H1 (cell line): ENCODE measurements at regions not wholly inside any gene's neighbourhood (a gene's known extent, or its start where the extent isn't known, plus 50 kb on each side); places are given as distances from the start of the nearest gene placed in this dataset.

ENCODE experiments used
- CTCF ChIA-PET: fragments of 300-600 bp; sonication (Branson Sonifier 250); formaldehyde crosslinking; loops from one replicate; lab custom pipeline; 2021; ENCODE audit not compliant: partially characterized antibody; lab: Charles Lee
- POLR2A ChIA-PET: fragments of 300-600 bp; sonication (Branson Sonifier 250); formaldehyde crosslinking; loops from one replicate; lab custom pipeline; 2021; ENCODE audit warnings: inconsistent platforms; ENCODE audit not compliant: partially characterized antibody; lab: Charles Lee
- DNase-seq, 2 experiments: peaks; one replicate each; pipeline versions ENCODE4 v3.0.0 to v3.0.0-alpha.2; 2010 to 2022; ENCODE audit warnings: low spot score in 2 of 2, low read depth in 1 of 2, mixed read lengths in 1 of 2
- FAIRE-seq: peaks from 2 replicates; lab custom pipeline; 2011; peaks lifted over from hg19 to GRCh38; lab: Jason Lieb, UNC
- H2AFZ ChIP-seq: 2 replicates; pipeline ENCODE4 v1.8.1; 2012; ENCODE audit warnings: low read length, inconsistent platforms
- H2AK5ac ChIP-seq: 2 replicates; pipeline ENCODE4 v1.6.1; 2013; ENCODE audit warnings: low read depth, low read length
- H2BK120ac ChIP-seq: replicated peaks from 2 replicates; pipeline ENCODE3; 2013; ENCODE audit warnings: low read depth, low read length, inconsistent platforms
- H2BK12ac ChIP-seq: 2 replicates; pipeline ENCODE4 v1.6.1; 2013; ENCODE audit warnings: low read depth, low read length
- H2BK15ac ChIP-seq: 2 replicates; pipeline ENCODE4 v1.6.1; 2013; ENCODE audit warnings: low read length
- H2BK20ac ChIP-seq: 2 replicates; pipeline ENCODE4 v1.6.1; 2013; ENCODE audit warnings: low read length
- H2BK5ac ChIP-seq: 2 replicates; pipeline ENCODE4 v1.6.1; 2013; ENCODE audit warnings: low read depth, low read length
- H3K14ac ChIP-seq: 2 replicates; pipeline ENCODE4 v1.6.1; 2013; ENCODE audit warnings: inconsistent platforms; ENCODE audit not compliant: insufficient read length
- H3K18ac ChIP-seq: 2 replicates; pipeline ENCODE4 v1.6.1; 2013; ENCODE audit warnings: low read length; ENCODE audit errors: extremely low read depth
- H3K23ac ChIP-seq: 2 replicates; pipeline ENCODE4 v1.6.1; 2013; ENCODE audit warnings: inconsistent platforms; ENCODE audit not compliant: insufficient read length
- H3K23me2 ChIP-seq: 2 replicates; pipeline ENCODE4 v1.6.1; 2013; ENCODE audit warnings: low read depth, low read length
- H3K27ac ChIP-seq: 2 replicates; pipeline ENCODE4 v1.6.1; 2011; ENCODE audit warnings: low read depth, low read length, inconsistent platforms
- H3K27me3 ChIP-seq, 4 experiments: replicated peaks in 1 of 4; 1 replicate in 1 of 4; 2 replicates in 3 of 4; pipeline versions ENCODE4 v1.6.1 to v1.8.1; 2011 to 2013; ENCODE audit warnings: low read length in 3 of 4, mild to moderate bottlenecking in 3 of 4, inconsistent platforms in 2 of 4, mixed read lengths in 2 of 4, moderate library complexity in 1 of 4; ENCODE audit not compliant: control insufficient read depth in 3 of 4, insufficient read depth in 3 of 4; ENCODE audit errors: extremely low read depth in 1 of 4
- H3K36me3 ChIP-seq, 4 experiments: 2 replicates each; pipeline versions ENCODE4 v1.6.1 to v1.8.1; 2011 to 2013; ENCODE audit warnings: mild to moderate bottlenecking in 4 of 4, low read length in 3 of 4, moderate library complexity in 2 of 4, control low read depth in 1 of 4, inconsistent platforms in 1 of 4; ENCODE audit not compliant: insufficient read depth in 4 of 4, control insufficient read depth in 2 of 4
- H3K4ac ChIP-seq: replicated peaks from 2 replicates; pipeline ENCODE3; 2013; ENCODE audit warnings: low read length, low read depth, mixed read lengths, inconsistent platforms; ENCODE audit not compliant: insufficient read length
- H3K4me1 ChIP-seq, 4 experiments: replicated peaks in 1 of 4; 1 replicate in 1 of 4; 2 replicates in 3 of 4; pipeline versions ENCODE4 v1.6.1 to v1.8.1; 2011 to 2013; ENCODE audit warnings: low read length in 3 of 4, inconsistent platforms in 2 of 4, mixed read lengths in 1 of 4; ENCODE audit not compliant: insufficient read depth in 4 of 4, control insufficient read depth in 3 of 4
- H3K4me2 ChIP-seq, 2 experiments: 2 replicates each; pipeline versions ENCODE4 v1.6.1 to v1.8.1; 2011 to 2013; ENCODE audit warnings: low read depth in 2 of 2, low read length in 2 of 2, control low read depth in 1 of 2, inconsistent platforms in 1 of 2, mild to moderate bottlenecking in 1 of 2; ENCODE audit not compliant: insufficient read depth in 1 of 2
- H3K4me3 ChIP-seq, 4 experiments: fragments of 200-600, 300-600 bp in 1 of 4; sonication (generic), shearing (Covaris generic), sonication (Bioruptor Twin) in 1 of 4; 2 replicates each; pipeline versions ENCODE4 v1.5.1 to v1.8.1; 2011 to 2016; ENCODE audit warnings: low read length in 4 of 4, low read depth in 3 of 4, control low read depth in 2 of 4, inconsistent platforms in 2 of 4, mild to moderate bottlenecking in 2 of 4, mixed read lengths in 1 of 4, moderate library complexity in 1 of 4; ENCODE audit not compliant: insufficient read depth in 2 of 4; ENCODE audit errors: extremely low read depth in 1 of 4
- H3K56ac ChIP-seq: replicated peaks from 2 replicates; pipeline ENCODE3; 2013; ENCODE audit warnings: low read depth, mild to moderate bottlenecking, mixed read lengths, low read length, inconsistent platforms; ENCODE audit not compliant: insufficient read length
- H3K79me1 ChIP-seq: 2 replicates; pipeline ENCODE4 v1.6.1; 2013; ENCODE audit warnings: low read depth, low read length, control low read depth
- H3K79me2 ChIP-seq, 2 experiments: 2 replicates each; pipeline versions ENCODE4 v1.6.1 to v1.8.1; 2012 to 2013; ENCODE audit warnings: low read length in 2 of 2, mild to moderate bottlenecking in 2 of 2, inconsistent platforms in 1 of 2; ENCODE audit not compliant: insufficient read depth in 2 of 2, control insufficient read depth in 1 of 2
- H3K9ac ChIP-seq, 4 experiments: replicated peaks in 1 of 4; 1 replicate in 1 of 4; 2 replicates in 3 of 4; pipeline versions ENCODE4 v1.6.1 to v1.8.1; 2011 to 2013; ENCODE audit warnings: low read depth in 3 of 4, low read length in 3 of 4, control low read depth in 2 of 4, mild to moderate bottlenecking in 2 of 4, moderate library complexity in 2 of 4, inconsistent platforms in 1 of 4; ENCODE audit errors: extremely low read depth in 1 of 4
- H3K9me3 ChIP-seq, 2 experiments: 2 replicates each; pipeline versions ENCODE4 v1.6.1 to v1.8.1; 2012 to 2013; ENCODE audit warnings: mild to moderate bottlenecking in 2 of 2, moderate library complexity in 2 of 2, control low read depth in 1 of 2, inconsistent platforms in 1 of 2, low read depth in 1 of 2, low read length in 1 of 2, mixed read lengths in 1 of 2; ENCODE audit not compliant: insufficient read depth in 2 of 2
- H4K20me1 ChIP-seq, 2 experiments: replicated peaks in 1 of 2; 2 replicates each; pipeline versions ENCODE3 to v1.8.1; 2011 to 2013; ENCODE audit warnings: inconsistent platforms in 2 of 2, low read length in 2 of 2, mild to moderate bottlenecking in 1 of 2; ENCODE audit not compliant: insufficient read depth in 2 of 2, control insufficient read depth in 1 of 2
- H4K5ac ChIP-seq: 2 replicates; pipeline ENCODE4 v1.6.1; 2013; ENCODE audit warnings: low read length, low read depth, mixed read lengths, inconsistent platforms; ENCODE audit not compliant: insufficient read length
- H4K8ac ChIP-seq: 2 replicates; pipeline ENCODE4 v1.8.0; 2013; ENCODE audit warnings: mild to moderate bottlenecking, moderate library complexity, low read length, inconsistent platforms; ENCODE audit not compliant: insufficient read depth; ENCODE audit errors: extremely low read depth
- H4K91ac ChIP-seq: replicated peaks from 2 replicates; pipeline ENCODE3; 2013; ENCODE audit warnings: low read length, mixed read lengths, inconsistent platforms; ENCODE audit not compliant: insufficient read length
- GABPA ChIP-seq: IDR thresholded peaks from 2 replicates; pipeline ENCODE4 v1.6.1; 2011; ENCODE audit warnings: mild to moderate bottlenecking, low read length, moderate library complexity, borderline replicate concordance; ENCODE audit not compliant: insufficient read depth
- GTF2F1 ChIP-seq: IDR thresholded peaks from 2 replicates; pipeline ENCODE4 v1.6.1; 2012; ENCODE audit warnings: low read depth, low read length, improper control_type of control experiment, borderline replicate concordance
- WGBS, 2 experiments: shearing (Covaris generic) in 1 of 2; methylation state at CpG; one replicate each; pipeline versions ENCODE4 v1.1.6 to v1.1.7; 2013 to 2015; ENCODE audit warnings: low lambda C conversion rate in 2 of 2, mixed read lengths in 2 of 2, inconsistent platforms in 1 of 2, low coverage in 1 of 2, missing lambda C conversion rate in 1 of 2; ENCODE audit not compliant: insufficient replicate concordance in 2 of 2, insufficient coverage in 1 of 2, insufficient read length in 1 of 2; ENCODE audit errors: extremely low coverage in 1 of 2, missing lambda C conversion rate in 1 of 2; 5-methylcytosine and 5-hydroxymethylcytosine counted together

DNA sequence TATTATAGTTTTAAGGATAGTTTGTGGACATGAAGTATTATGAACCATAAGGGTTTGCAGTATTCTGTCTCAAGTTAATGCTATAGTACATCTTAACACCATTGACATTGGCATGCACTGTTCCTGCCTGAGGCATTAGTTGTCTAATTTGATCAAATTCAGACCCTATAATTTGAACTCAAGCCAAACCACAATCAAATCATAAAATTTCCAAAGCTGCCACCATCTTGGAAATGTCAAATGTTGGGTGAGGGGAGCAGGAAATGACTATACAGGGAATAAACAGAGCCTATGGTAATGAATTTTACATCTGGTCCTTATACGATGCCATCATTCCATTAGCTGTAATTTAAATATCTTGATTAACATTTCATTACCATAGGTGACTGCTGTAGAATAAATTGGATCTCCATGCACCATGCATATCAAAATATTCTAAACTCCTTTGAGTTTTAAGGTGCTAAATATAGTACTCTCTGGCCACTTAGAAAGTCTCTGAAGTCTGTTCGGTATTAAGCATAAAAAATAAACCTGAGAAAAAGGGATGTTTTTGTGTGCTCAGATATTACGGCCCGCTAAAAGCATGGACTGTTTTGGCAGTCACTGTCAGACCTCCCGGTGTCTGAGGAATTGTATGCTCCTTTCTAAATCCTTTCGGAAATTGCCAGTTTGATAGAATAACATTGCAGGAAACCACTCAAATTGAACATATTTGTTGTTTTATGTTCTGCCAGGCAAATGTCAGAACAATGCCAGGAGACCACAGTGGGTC is 257.7 kb downstream of the SPRY2 start:
- Histone ChIP-seq H2BK15ac (no peak overlapping the region), H3K27ac (no peak overlapping the region), H4K20me1 (no peaks in the 10 kb centered on the region), H2BK20ac (no peak overlapping the region), H2BK5ac (no peak overlapping the region), H2AFZ (no peak overlapping the region), H3K56ac (no peak overlapping the region), H3K9me3 (no peaks in the 10 kb centered on the region), H2BK120ac (no peak overlapping the region), H3K27me3 (no peaks in the 10 kb centered on the region), H3K79me1 (no peaks in the 10 kb centered on the region), H3K4me3 (no peak overlapping the region), H3K23me2 (no peaks in the 10 kb centered on the region), H3K79me2 (no peaks in the 10 kb centered on the region), H3K14ac (no peak overlapping the region), H3K4ac (no peak overlapping the region), H2AK5ac (no peak overlapping the region), H4K8ac (no peak overlapping the region), H4K5ac (no peak overlapping the region), H3K4me2 (no peak overlapping the region), H3K36me3 (no peaks in the 10 kb centered on the region), H4K91ac (no peak overlapping the region), H3K18ac (no peak overlapping the region), H3K23ac (no peak overlapping the region), H3K9ac (no peak overlapping the region), H2BK12ac (no peak overlapping the region), H3K4me1 (peaks cover 0 to 5% (median 1%) of the 10 kb centered on the region in 4 experiments; a peak in 1 of 7 replicates)
- no peak for DNase-seq
- ChIA-PET CTCF (interaction anchor here (1.2 kb wide), 1 partner anchor 13 kb away, joined by 3 read pairs; no protein-coding TSS in a partner anchor), POLR2A (no interaction called here)
- WGBS, 2 experiments = 89% methylated on average over 6 of the region's 6 CpGs; no CpG with 5 or more reads in 1 of the 2 experiments
- no peak for FAIRE-seq
- TF ChIP-seq GABPA (no peak), GTF2F1 (no peak)
